SK-N-SH (cell line): ENCODE measurements at regions not wholly inside any gene's neighbourhood (a gene's known extent, or its start where the extent isn't known, plus 50 kb on each side); places are given as distances from the start of the nearest gene placed in this dataset.

Experiments
- CTCF ChIA-PET: fragments of 300-600, 350-600 bp; formaldehyde crosslinking; extraction: SDS; loops from one replicate; lab custom pipeline; 2021; lab: Yijun Ruan, JAX
- POLR2A ChIA-PET: fragments of 350-600 bp; sonication (Branson Sonifier 250); formaldehyde crosslinking; extraction: SDS; loops from one replicate; lab custom pipeline; 2020; ENCODE audit warnings: antibody characterized with exemption, inconsistent platforms; lab: Yijun Ruan, JAX
- DNase-seq: peaks from one replicate; pipeline ENCODE4 v3.0.0; 2012
- H2AFZ ChIP-seq: fragments of 200-600 bp; sonication (generic); 2 replicates; pipeline ENCODE4 v1.8.1; 2016; ENCODE audit warnings: antibody characterized with exemption, mild to moderate bottlenecking, low read depth
- H3F3A ChIP-seq: fragments of 200-600 bp; sonication (generic); replicated peaks from 2 replicates; pipeline ENCODE3; 2016; ENCODE audit warnings: antibody characterized with exemption, mild to moderate bottlenecking; ENCODE audit not compliant: insufficient read depth
- H3K27ac ChIP-seq, 2 experiments: fragments of 200-500 bp in 1 of 2; fragments of 200-600 bp in 1 of 2; sonication (Bioruptor generic) in 1 of 2; sonication (generic), shearing (Covaris generic) in 1 of 2; 2 replicates each; pipeline versions ENCODE4 v1.5.1 to v1.6.1; 2014 to 2016; ENCODE audit warnings: low read depth in 2 of 2, inconsistent platforms in 1 of 2, low read length in 1 of 2, mild to moderate bottlenecking in 1 of 2, mixed read lengths in 1 of 2
- H3K27me3 ChIP-seq: fragments of 200-600 bp; sonication (generic), shearing (Covaris generic); 2 replicates; pipeline ENCODE4 v1.6.1; 2016; ENCODE audit warnings: mixed run types; ENCODE audit not compliant: insufficient read depth
- H3K36me3 ChIP-seq, 2 experiments: fragments of 200-500 bp in 1 of 2; fragments of 200-600 bp in 1 of 2; sonication (Bioruptor generic) in 1 of 2; sonication (generic) in 1 of 2; replicated peaks in 1 of 2; 2 replicates each; pipeline versions ENCODE3 to v1.5.1; 2014 to 2016; ENCODE audit warnings: low read length in 1 of 2, mild to moderate bottlenecking in 1 of 2; ENCODE audit not compliant: insufficient read depth in 2 of 2, control insufficient read depth in 1 of 2
- H3K4me1 ChIP-seq, 2 experiments: fragments of 200-500 bp in 1 of 2; fragments of 200-600 bp in 1 of 2; sonication (Bioruptor generic) in 1 of 2; sonication (generic), shearing (Covaris generic) in 1 of 2; 2 replicates each; pipeline versions ENCODE4 v1.5.1 to v1.6.1; 2014 to 2016; ENCODE audit warnings: low read depth in 1 of 2, low read length in 1 of 2, mixed run types in 1 of 2; ENCODE audit not compliant: insufficient read depth in 2 of 2, control insufficient read depth in 1 of 2
- H3K4me2 ChIP-seq: fragments of 200-600 bp; sonication (generic), shearing (Covaris generic); 2 replicates; pipeline ENCODE4 v1.6.1; 2017; ENCODE audit warnings: mixed run types
- H3K4me3 ChIP-seq, 2 experiments: fragments of 200-500 bp in 1 of 2; fragments of 200-600 bp in 1 of 2; sonication (Bioruptor generic) in 1 of 2; sonication (generic), shearing (Covaris generic) in 1 of 2; 2 replicates each; pipeline versions ENCODE4 v1.5.1 to v1.8.1; 2014 to 2016; ENCODE audit warnings: low read depth in 2 of 2, inconsistent platforms in 1 of 2, low read length in 1 of 2, mild to moderate bottlenecking in 1 of 2, mixed read lengths in 1 of 2, moderate library complexity in 1 of 2
- H3K79me2 ChIP-seq: fragments of 200-600 bp; sonication (generic); 2 replicates; pipeline ENCODE4 v1.8.1; 2017; ENCODE audit warnings: mild to moderate bottlenecking; ENCODE audit not compliant: insufficient read depth
- H3K9ac ChIP-seq: fragments of 200-600 bp; sonication (generic); 2 replicates; pipeline ENCODE4 v1.6.1; 2017; ENCODE audit warnings: mixed run types
- H3K9me2 ChIP-seq: fragments of 200-600 bp; sonication (generic); 2 replicates; pipeline ENCODE4 v1.6.1; 2017; ENCODE audit warnings: mixed run types
- H3K9me3 ChIP-seq: fragments of 200-600 bp; sonication (generic); 2 replicates; pipeline ENCODE4 v1.6.1; 2017; ENCODE audit warnings: mixed run types, mild to moderate bottlenecking, moderate library complexity
- H4K20me1 ChIP-seq: fragments of 200-600 bp; sonication (generic); 2 replicates; pipeline ENCODE4 v1.6.1; 2017; ENCODE audit warnings: mild to moderate bottlenecking, mixed run types; ENCODE audit not compliant: insufficient read depth
- CHD2 ChIP-seq: fragments of 150-350 bp; IDR thresholded peaks from 2 replicates; pipeline ENCODE4 v1.6.1; 2018; ENCODE audit warnings: low read length; ENCODE audit not compliant: partially characterized antibody
- CTCF ChIP-seq: fragments of 200-600 bp; sonication (generic); IDR thresholded peaks from 2 replicates; pipeline ENCODE4 v1.6.1; 2017; ENCODE audit warnings: antibody characterized with exemption, mild to moderate bottlenecking, moderate library complexity
- EZH2phosphoT487 ChIP-seq: fragments of 200-600 bp; sonication (generic); IDR thresholded peaks from 2 replicates; pipeline ENCODE4 v1.6.1; 2017; ENCODE audit warnings: low read depth, mixed run types, mild to moderate bottlenecking, antibody characterized with exemption, moderate library complexity, borderline replicate concordance
- FOSL2 ChIP-seq: IDR thresholded peaks from 2 replicates; pipeline ENCODE4 v1.4.0; 2012; ENCODE audit warnings: low read depth, mild to moderate bottlenecking, moderate library complexity, borderline replicate concordance
- FOXJ3 ChIP-seq: sonication (generic); formaldehyde crosslinking; IDR thresholded peaks from 2 replicates; pipeline ENCODE4 v1.5.1; 2020; ENCODE audit warnings: mild to moderate bottlenecking, missing genetic modification reagents
- GABPA ChIP-seq: IDR thresholded peaks from 2 replicates; pipeline ENCODE4 v1.4.0; 2012; ENCODE audit warnings: low read depth, mild to moderate bottlenecking
- GATA2 ChIP-seq: sonication (generic); formaldehyde crosslinking; IDR thresholded peaks from 2 replicates; pipeline ENCODE4 v1.5.0; 2020; ENCODE audit warnings: mild to moderate bottlenecking, missing genetic modification reagents
- MAX ChIP-seq: IDR thresholded peaks from 2 replicates; pipeline ENCODE4 v1.4.0; 2012; ENCODE audit warnings: low read depth
- MEF2A ChIP-seq: IDR thresholded peaks from 2 replicates; pipeline ENCODE4 v1.4.0; 2012; ENCODE audit warnings: low read depth, borderline replicate concordance
- NFIC ChIP-seq: IDR thresholded peaks from 2 replicates; pipeline ENCODE4 v1.4.0; 2012; ENCODE audit warnings: borderline replicate concordance
- NRF1 ChIP-seq: IDR thresholded peaks from 2 replicates; pipeline ENCODE4 v1.6.1; 2012; ENCODE audit warnings: low read depth, mild to moderate bottlenecking, low read length
- POLR2AphosphoS5 ChIP-seq: IDR thresholded peaks from 2 replicates; pipeline ENCODE4 v1.6.1; 2012; ENCODE audit warnings: low read depth, low read length
- RAD21 ChIP-seq: IDR thresholded peaks from 2 replicates; pipeline ENCODE4 v1.6.1; 2012; ENCODE audit warnings: mild to moderate bottlenecking, low read length
- RFX5 ChIP-seq: IDR thresholded peaks from 2 replicates; pipeline ENCODE4 v1.6.1; 2012; ENCODE audit warnings: mild to moderate bottlenecking, improper control_type of control experiment, low read length
- USF1 ChIP-seq: IDR thresholded peaks from 2 replicates; pipeline ENCODE4 v1.4.0; 2012; ENCODE audit warnings: low read depth, borderline replicate concordance
- WGBS: methylation state at CpG from one replicate; pipeline ENCODE4 v1.1.6; 2017; ENCODE audit warnings: low lambda C conversion rate; 5-methylcytosine and 5-hydroxymethylcytosine counted together
- TF ChIP-seq, protein P1 (sequence below): IDR thresholded peaks from 2 replicates; pipeline ENCODE4 v1.6.1; 2012; ENCODE audit warnings: mild to moderate bottlenecking, low read depth, low read length, moderate library complexity
- TF ChIP-seq, protein P2 (sequence below): fragments of 150-350 bp; IDR thresholded peaks from 2 replicates; pipeline ENCODE4 v1.6.1; 2017; ENCODE audit warnings: antibody characterized with exemption, low read length, low read depth, borderline replicate concordance

DNA sequence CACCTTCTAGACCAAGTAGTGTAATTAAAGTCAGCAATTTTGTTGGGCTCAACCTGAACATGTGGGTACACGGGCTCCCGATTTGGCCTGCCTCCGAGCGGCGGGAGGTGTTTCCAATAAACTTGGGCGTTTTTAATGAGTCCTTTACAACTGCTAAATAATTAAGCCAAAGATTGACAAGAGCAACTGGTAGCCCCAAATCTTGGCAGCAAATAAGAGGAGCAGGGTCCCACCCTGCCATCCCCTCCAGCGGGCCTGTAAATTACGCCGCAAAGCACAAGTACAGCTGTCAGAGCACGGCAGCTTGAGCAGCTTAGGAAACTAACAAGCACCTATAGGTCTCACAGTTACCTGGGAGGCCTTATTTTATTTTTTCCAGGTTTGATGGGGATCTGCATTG lies 217.1 kb downstream of the BMP7 start:
- Histone ChIP-seq H2AFZ (no peak overlapping the region), H3K9me3 (no peaks in the 10 kb centered on the region), H3K9me2 (no peaks in the 10 kb centered on the region), H3K79me2 (no peaks in the 10 kb centered on the region), H3K4me3 (no peak overlapping the region), H3K4me2 (no peak overlapping the region), H3K36me3 (no peaks in the 10 kb centered on the region), H3K27me3 (peaks cover 1% of the 10 kb centered on the region; the same call in 1 of the 2 replicates), H3K9ac (no peak overlapping the region), H3K27ac (no peak overlapping the region), H3F3A (no peaks in the 10 kb centered on the region), H3K4me1 (no peaks in the 10 kb centered on the region; a peak in 1 of 4 replicates), H4K20me1 (no peaks in the 10 kb centered on the region)
- ChIA-PET POLR2A (no interaction called here), CTCF (no interaction called here)
- no peak for DNase-seq
- 58% methylated on average over 9 of the region's 10 CpGs for WGBS
- TF ChIP-seq EZH2phosphoT487 (no peak), MAX (no peak), USF1 (no peak), GATA2 (CRISPR knock-in tag) (no peak), NFIC (no peak), RAD21 (no peak), FOSL2 (no peak), RFX5 (no peak), MEF2A (no peak), CHD2 (no peak), GABPA (no peak), POLR2AphosphoS5 (no peak), CTCF (no peak), FOXJ3 (CRISPR knock-in tag) (no peak), NRF1 (no peak)
- TF ChIP-seq, protein P1, sequence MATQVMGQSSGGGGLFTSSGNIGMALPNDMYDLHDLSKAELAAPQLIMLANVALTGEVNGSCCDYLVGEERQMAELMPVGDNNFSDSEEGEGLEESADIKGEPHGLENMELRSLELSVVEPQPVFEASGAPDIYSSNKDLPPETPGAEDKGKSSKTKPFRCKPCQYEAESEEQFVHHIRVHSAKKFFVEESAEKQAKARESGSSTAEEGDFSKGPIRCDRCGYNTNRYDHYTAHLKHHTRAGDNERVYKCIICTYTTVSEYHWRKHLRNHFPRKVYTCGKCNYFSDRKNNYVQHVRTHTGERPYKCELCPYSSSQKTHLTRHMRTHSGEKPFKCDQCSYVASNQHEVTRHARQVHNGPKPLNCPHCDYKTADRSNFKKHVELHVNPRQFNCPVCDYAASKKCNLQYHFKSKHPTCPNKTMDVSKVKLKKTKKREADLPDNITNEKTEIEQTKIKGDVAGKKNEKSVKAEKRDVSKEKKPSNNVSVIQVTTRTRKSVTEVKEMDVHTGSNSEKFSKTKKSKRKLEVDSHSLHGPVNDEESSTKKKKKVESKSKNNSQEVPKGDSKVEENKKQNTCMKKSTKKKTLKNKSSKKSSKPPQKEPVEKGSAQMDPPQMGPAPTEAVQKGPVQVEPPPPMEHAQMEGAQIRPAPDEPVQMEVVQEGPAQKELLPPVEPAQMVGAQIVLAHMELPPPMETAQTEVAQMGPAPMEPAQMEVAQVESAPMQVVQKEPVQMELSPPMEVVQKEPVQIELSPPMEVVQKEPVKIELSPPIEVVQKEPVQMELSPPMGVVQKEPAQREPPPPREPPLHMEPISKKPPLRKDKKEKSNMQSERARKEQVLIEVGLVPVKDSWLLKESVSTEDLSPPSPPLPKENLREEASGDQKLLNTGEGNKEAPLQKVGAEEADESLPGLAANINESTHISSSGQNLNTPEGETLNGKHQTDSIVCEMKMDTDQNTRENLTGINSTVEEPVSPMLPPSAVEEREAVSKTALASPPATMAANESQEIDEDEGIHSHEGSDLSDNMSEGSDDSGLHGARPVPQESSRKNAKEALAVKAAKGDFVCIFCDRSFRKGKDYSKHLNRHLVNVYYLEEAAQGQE = no peak
- TF ChIP-seq, protein P2, sequence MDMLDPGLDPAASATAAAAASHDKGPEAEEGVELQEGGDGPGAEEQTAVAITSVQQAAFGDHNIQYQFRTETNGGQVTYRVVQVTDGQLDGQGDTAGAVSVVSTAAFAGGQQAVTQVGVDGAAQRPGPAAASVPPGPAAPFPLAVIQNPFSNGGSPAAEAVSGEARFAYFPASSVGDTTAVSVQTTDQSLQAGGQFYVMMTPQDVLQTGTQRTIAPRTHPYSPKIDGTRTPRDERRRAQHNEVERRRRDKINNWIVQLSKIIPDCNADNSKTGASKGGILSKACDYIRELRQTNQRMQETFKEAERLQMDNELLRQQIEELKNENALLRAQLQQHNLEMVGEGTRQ = no peak
